HEK293 (cell line): ENCODE measurements at regions not wholly inside any gene's neighbourhood (a gene's known extent, or its start where the extent isn't known, plus 50 kb on each side); places are given as distances from the start of the nearest gene placed in this dataset.
A peak's percentile ranks its signal among the peaks of the same experiment; 100 is the strongest.

Source experiments
- CTCF ChIA-PET: fragments of 350-600 bp; formaldehyde crosslinking; extraction: SDS; loops from one replicate; lab custom pipeline; 2021; ENCODE audit warnings: antibody characterized with exemption; lab: Yijun Ruan, JAX
- POLR2A ChIA-PET: fragments of 300-600 bp; formaldehyde crosslinking; extraction: SDS; loops from one replicate; lab custom pipeline; 2020; ENCODE audit warnings: antibody characterized with exemption, inconsistent platforms; lab: Yijun Ruan, JAX
- H3K27ac ChIP-seq: fragments of 200-500 bp; sonication (Bioruptor generic); 2 replicates; pipeline ENCODE4 v1.5.1; 2014; ENCODE audit warnings: low read depth, low read length, control low read depth, inconsistent platforms; ENCODE audit errors: extremely low read depth
- H3K36me3 ChIP-seq, 2 experiments: fragments of 200-500 bp in 1 of 2; sonication (Bioruptor generic) in 1 of 2; 1 replicate in 1 of 2; 2 replicates in 1 of 2; pipeline ENCODE4 v1.5.1; 2014 to 2017; ENCODE audit warnings: inconsistent platforms in 2 of 2, low read length in 2 of 2; ENCODE audit not compliant: control insufficient read depth in 2 of 2, insufficient read depth in 1 of 2
- H3K4me1 ChIP-seq: fragments of 200-500 bp; sonication (Bioruptor generic); 2 replicates; pipeline ENCODE4 v1.5.1; 2014; ENCODE audit warnings: mild to moderate bottlenecking, low read length, inconsistent platforms; ENCODE audit not compliant: control insufficient read depth, insufficient read depth
- H3K4me3 ChIP-seq: 2 replicates; pipeline ENCODE4 v1.5.1; 2011; ENCODE audit warnings: low read depth, mild to moderate bottlenecking, control low read depth, low read length, moderate library complexity
- H3K9me3 ChIP-seq: fragments of 200-500 bp; sonication (Bioruptor generic); 2 replicates; pipeline ENCODE4 v1.5.1; 2014; ENCODE audit warnings: low read depth, low read length, inconsistent platforms; ENCODE audit not compliant: control insufficient read depth, insufficient read depth
- BCL6B ChIP-seq: fragments of 450-650 bp; formaldehyde crosslinking; IDR thresholded peaks from 2 replicates; pipeline ENCODE4 v1.5.1; 2017; ENCODE audit warnings: missing biosample characterization, missing genetic modification characterization
- GLIS1 ChIP-seq: fragments of 450-650 bp; formaldehyde crosslinking; IDR thresholded peaks from 2 replicates; pipeline ENCODE4 v1.5.1; 2016; ENCODE audit warnings: missing biosample characterization, missing genetic modification characterization
- HOXA7 ChIP-seq: sonication (generic); formaldehyde crosslinking; IDR thresholded peaks from 2 replicates; pipeline ENCODE4 v1.8.1; 2022; ENCODE audit warnings: missing genetic modification reagents, borderline replicate concordance
- KLF17 ChIP-seq: fragments of 450-650 bp; formaldehyde crosslinking; IDR thresholded peaks from 2 replicates; pipeline ENCODE4 v1.5.1; 2016; ENCODE audit warnings: missing biosample characterization, missing genetic modification characterization
- YY1 ChIP-seq: fragments of 450-650 bp; formaldehyde crosslinking; IDR thresholded peaks from 2 replicates; pipeline ENCODE4 v1.5.1; 2018; ENCODE audit warnings: missing biosample characterization, missing genetic modification characterization
- ZBTB17 ChIP-seq: fragments of 450-650 bp; formaldehyde crosslinking; IDR thresholded peaks from 2 replicates; pipeline ENCODE4 v1.5.1; 2016; ENCODE audit warnings: missing biosample characterization, missing genetic modification characterization
- ZBTB21 ChIP-seq: fragments of 450-650 bp; formaldehyde crosslinking; IDR thresholded peaks from 2 replicates; pipeline ENCODE4 v1.5.1; 2017; ENCODE audit warnings: missing biosample characterization, missing genetic modification characterization
- ZFP3 ChIP-seq: fragments of 450-650 bp; formaldehyde crosslinking; IDR thresholded peaks from 2 replicates; pipeline ENCODE4 v1.5.1; 2016; ENCODE audit warnings: low read depth, missing biosample characterization, missing genetic modification characterization
- ZNF132 ChIP-seq: fragments of 450-650 bp; formaldehyde crosslinking; IDR thresholded peaks from 2 replicates; pipeline ENCODE4 v1.5.1; 2017; ENCODE audit warnings: missing biosample characterization, missing genetic modification characterization, borderline replicate concordance
- ZNF133 ChIP-seq: fragments of 450-650 bp; formaldehyde crosslinking; IDR thresholded peaks from 2 replicates; pipeline ENCODE4 v1.5.1; 2016; ENCODE audit warnings: missing biosample characterization, missing genetic modification characterization
- ZNF138 ChIP-seq: fragments of 450-650 bp; formaldehyde crosslinking; IDR thresholded peaks from 2 replicates; pipeline ENCODE4 v1.5.1; 2016; ENCODE audit warnings: missing biosample characterization, missing genetic modification characterization, borderline replicate concordance
- ZNF146 ChIP-seq: fragments of 450-650 bp; formaldehyde crosslinking; IDR thresholded peaks from 2 replicates; pipeline ENCODE4 v1.5.1; 2016; ENCODE audit warnings: missing biosample characterization, missing genetic modification characterization
- ZNF248 ChIP-seq: fragments of 450-650 bp; formaldehyde crosslinking; IDR thresholded peaks from 2 replicates; pipeline ENCODE4 v1.5.1; 2017; ENCODE audit warnings: missing biosample characterization, missing genetic modification characterization
- ZNF266 ChIP-seq: fragments of 450-650 bp; formaldehyde crosslinking; IDR thresholded peaks from 2 replicates; pipeline ENCODE4 v1.5.1; 2016; ENCODE audit warnings: missing biosample characterization, missing genetic modification characterization, low read depth
- ZNF302 ChIP-seq: fragments of 450-650 bp; formaldehyde crosslinking; IDR thresholded peaks from 2 replicates; pipeline ENCODE4 v1.5.1; 2016; ENCODE audit warnings: missing biosample characterization, missing genetic modification characterization, low read depth
- ZNF324 ChIP-seq: fragments of 450-650 bp; formaldehyde crosslinking; IDR thresholded peaks from 2 replicates; pipeline ENCODE4 v1.5.1; 2016; ENCODE audit warnings: missing biosample characterization, missing genetic modification characterization
- ZNF398 ChIP-seq: fragments of 450-650 bp; formaldehyde crosslinking; IDR thresholded peaks from 2 replicates; pipeline ENCODE4 v1.5.1; 2017; ENCODE audit warnings: missing biosample characterization, missing genetic modification characterization
- ZNF426 ChIP-seq: fragments of 450-650 bp; formaldehyde crosslinking; IDR thresholded peaks from 2 replicates; pipeline ENCODE4 v1.5.1; 2017; ENCODE audit warnings: missing biosample characterization, missing genetic modification characterization, mild to moderate bottlenecking, inconsistent platforms, moderate library complexity
- ZNF514 ChIP-seq: fragments of 450-650 bp; formaldehyde crosslinking; IDR thresholded peaks from 2 replicates; pipeline ENCODE4 v1.5.1; 2016; ENCODE audit warnings: missing biosample characterization, missing genetic modification characterization
- ZNF585B ChIP-seq: fragments of 450-650 bp; formaldehyde crosslinking; IDR thresholded peaks from 2 replicates; pipeline ENCODE4 v1.5.1; 2016; ENCODE audit warnings: missing biosample characterization, missing genetic modification characterization
- ZNF610 ChIP-seq: fragments of 450-650 bp; formaldehyde crosslinking; IDR thresholded peaks from 2 replicates; pipeline ENCODE4 v1.5.1; 2016; ENCODE audit warnings: missing biosample characterization, missing genetic modification characterization, borderline replicate concordance
- ZNF624 ChIP-seq: fragments of 450-650 bp; formaldehyde crosslinking; IDR thresholded peaks from 2 replicates; pipeline ENCODE4 v1.5.1; 2017; ENCODE audit warnings: missing biosample characterization, missing genetic modification characterization
- ZNF747 ChIP-seq: fragments of 450-650 bp; formaldehyde crosslinking; IDR thresholded peaks from 2 replicates; pipeline ENCODE4 v1.5.1; 2016; ENCODE audit warnings: missing biosample characterization, missing genetic modification characterization

- Histone ChIP-seq H3K36me3 (no peaks in the 10 kb centered on the region), H3K9me3 (no peaks in the 10 kb centered on the region), H3K27ac (no peak overlapping the region), H3K4me3 (no peak overlapping the region), H3K4me1 (peaks cover 5% of the 10 kb centered on the region; the same call in 1 of the 2 replicates)
- ChIA-PET CTCF (no interaction called here), POLR2A (no interaction called here)
- TF ChIP-seq ZNF324 (tag by site-specific recombination) (no peak), ZNF248 (no peak), GLIS1 (no peak), ZBTB17 (tag by site-specific recombination) (no peak), BCL6B (no peak), ZBTB21 (tag by site-specific recombination) (no peak)
These were observed 121.1 kb upstream of the HDGFL1 start for GRCh38 chr6:22448291-22448711.

GRCh38 chr6:22451962-22452361, 117.4 kb upstream of the HDGFL1 start:
- H3K36me3 ChIP-seq = no peaks in the 10 kb centered on the region
- POLR2A ChIA-PET = no interaction called here
- H3K27ac ChIP-seq = no peak overlapping the region
- CTCF ChIA-PET = no interaction called here
- no peak overlapping the region for H3K4me3 ChIP-seq
- H3K4me1 ChIP-seq = peaks cover 5% of the 10 kb centered on the region; the same call in 1 of the 2 replicates
- TF ChIP-seq ZFP3 (tag by site-specific recombination) (no peak), ZNF747 (tag by site-specific recombination) (no peak), ZNF398 (tag by site-specific recombination) (no peak), KLF17 (no peak), YY1 (tag by site-specific recombination) (no peak), ZNF138 (no peak), ZNF610 (tag by site-specific recombination) (no peak), ZNF132 (tag by site-specific recombination) (no peak), ZNF266 (no peak), HOXA7 (no peak), ZNF426 (tag by site-specific recombination) (no peak), ZNF302 (tag by site-specific recombination) (no peak), ZNF585B (no peak), ZNF146 (tag by site-specific recombination) (no peak), ZNF514 (tag by site-specific recombination) (no peak)
- no peaks in the 10 kb centered on the region for H3K9me3 ChIP-seq

- H3K4me3 ChIP-seq = no peak overlapping the region
- no peaks in the 10 kb centered on the region for H3K4me1 ChIP-seq
- no peak overlapping the region for H3K27ac ChIP-seq
- no peaks in the 10 kb centered on the region for H3K36me3 ChIP-seq
- POLR2A ChIA-PET = no interaction called here
- TF ChIP-seq ZNF624 (tag by site-specific recombination) = no peak
- TF ChIP-seq ZNF133 = peak; percentile 96
- CTCF ChIA-PET = no interaction called here
- no peaks in the 10 kb centered on the region for H3K9me3 ChIP-seq
These were observed 114.0 kb upstream of the HDGFL1 start for GRCh38 chr6:22455378-22455777.
